Prostate gland (tissue), 2 donors: ENCODE measurements at regions not wholly inside any gene's neighbourhood (a gene's known extent, or its start where the extent isn't known, plus 50 kb on each side); places are given as distances from the start of the nearest gene placed in this dataset.

Experiments
- POLR2AphosphoS5 ChIP-seq: sonication (generic); formaldehyde crosslinking; IDR thresholded peaks from one replicate; pipeline ENCODE4 v1.6.1; 2017; ENCODE audit warnings: antibody characterized with exemption
- TF ChIP-seq, protein P1 (sequence below), 4 experiments: fragments of 200-600 bp in 2 of 4; fragments of 450-650 bp in 2 of 4; sonication (generic) in 2 of 4; IDR thresholded peaks; 1 replicate in 3 of 4; 2 replicates in 1 of 4; pipeline ENCODE4 v1.5.1; 2016 to 2019; ENCODE audit warnings: antibody characterized with exemption in 4 of 4, mild to moderate bottlenecking in 2 of 4, moderate library complexity in 2 of 4

DNA sequence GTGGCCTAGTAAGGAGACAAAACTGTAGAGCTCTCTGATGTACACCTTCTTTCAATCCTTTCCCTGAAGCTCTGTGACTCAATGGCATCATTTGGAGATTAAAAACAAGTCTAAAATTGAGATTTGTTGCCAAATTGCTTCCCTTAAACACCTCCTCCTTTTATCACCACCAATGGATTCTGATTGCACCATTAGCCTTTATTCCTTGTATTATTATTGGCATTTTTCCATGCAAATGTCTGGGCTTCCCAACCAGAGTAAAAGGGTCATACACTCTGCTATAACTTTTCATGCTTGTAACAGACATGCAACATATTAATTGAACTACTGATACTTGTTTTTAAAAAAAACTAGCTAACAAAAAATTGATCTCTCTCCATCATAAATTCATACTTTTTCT, 124.2 kb downstream of the CCDC34 start:
- TF ChIP-seq POLR2AphosphoS5: no peak
- TF ChIP-seq, protein P1, sequence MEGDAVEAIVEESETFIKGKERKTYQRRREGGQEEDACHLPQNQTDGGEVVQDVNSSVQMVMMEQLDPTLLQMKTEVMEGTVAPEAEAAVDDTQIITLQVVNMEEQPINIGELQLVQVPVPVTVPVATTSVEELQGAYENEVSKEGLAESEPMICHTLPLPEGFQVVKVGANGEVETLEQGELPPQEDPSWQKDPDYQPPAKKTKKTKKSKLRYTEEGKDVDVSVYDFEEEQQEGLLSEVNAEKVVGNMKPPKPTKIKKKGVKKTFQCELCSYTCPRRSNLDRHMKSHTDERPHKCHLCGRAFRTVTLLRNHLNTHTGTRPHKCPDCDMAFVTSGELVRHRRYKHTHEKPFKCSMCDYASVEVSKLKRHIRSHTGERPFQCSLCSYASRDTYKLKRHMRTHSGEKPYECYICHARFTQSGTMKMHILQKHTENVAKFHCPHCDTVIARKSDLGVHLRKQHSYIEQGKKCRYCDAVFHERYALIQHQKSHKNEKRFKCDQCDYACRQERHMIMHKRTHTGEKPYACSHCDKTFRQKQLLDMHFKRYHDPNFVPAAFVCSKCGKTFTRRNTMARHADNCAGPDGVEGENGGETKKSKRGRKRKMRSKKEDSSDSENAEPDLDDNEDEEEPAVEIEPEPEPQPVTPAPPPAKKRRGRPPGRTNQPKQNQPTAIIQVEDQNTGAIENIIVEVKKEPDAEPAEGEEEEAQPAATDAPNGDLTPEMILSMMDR (IDR thresholded peaks at IDR 0.05): no peak
